Body of pancreas (tissue), 4 donors: ENCODE measurements at regions not wholly inside any gene's neighbourhood (a gene's known extent, or its start where the extent isn't known, plus 50 kb on each side); places are given as distances from the start of the nearest gene placed in this dataset.

Experiments used
- ATAC-seq: fragments of 150-250 bp; one replicate; pipeline ENCODE4 v1.9.1; 2016
- DNase-seq, 4 donors: peaks; one replicate each; pipeline ENCODE4 v3.0.0-alpha.2; 2019
- H3K27ac ChIP-seq, 4 donors: fragments of 200-600 bp; sonication (generic); 1 replicate in 3 of 4; 2 replicates in 1 of 4; pipeline versions ENCODE4 v1.5.1 to v1.6.1; 2016 to 2019; ENCODE audit warnings: mild to moderate bottlenecking in 1 of 4, mixed read lengths in 1 of 4, moderate library complexity in 1 of 4
- H3K27me3 ChIP-seq, 2 donors: fragments of 200-600 bp; sonication (generic); one replicate each; pipeline ENCODE4 v1.6.0; 2016; ENCODE audit warnings: mild to moderate bottlenecking in 1 of 2
- H3K36me3 ChIP-seq, 2 donors: fragments of 200-600 bp; sonication (generic); replicated peaks in 1 of 2; 2 replicates each; pipeline ENCODE4 v1.5.1; 2016; ENCODE audit warnings: low read depth in 2 of 2; ENCODE audit not compliant: insufficient read depth in 1 of 2
- H3K4me1 ChIP-seq: fragments of 200-600 bp; sonication (generic); one replicate; pipeline ENCODE4 v1.6.0; 2016
- H3K4me3 ChIP-seq, 2 donors: fragments of 200-600 bp; sonication (generic); 1 replicate in 1 of 2; 2 replicates in 1 of 2; pipeline ENCODE4 v1.5.1; 2016 to 2019
- H3K9me3 ChIP-seq, 3 donors: fragments of 200-600 bp; sonication (generic); 1 replicate in 2 of 3; 2 replicates in 1 of 3; pipeline ENCODE4 v1.5.1; 2016
- CTCF ChIP-seq, 7 experiments: fragments of 450-650 bp in 4 of 7; fragments of 200-600 bp in 3 of 7; sonication (generic) in 3 of 7; IDR thresholded peaks; one replicate each; pipeline ENCODE4 v1.5.1; 2016 to 2019; ENCODE audit warnings: antibody characterized with exemption in 7 of 7
- POLR2A ChIP-seq, 3 donors: fragments of 450-650 bp; IDR thresholded peaks; one replicate each; pipeline ENCODE4 v1.6.1; 2016; ENCODE audit warnings: antibody characterized with exemption in 3 of 3, mild to moderate bottlenecking in 2 of 3
- WGBS, 2 donors: methylation state at CpG; one replicate each; pipeline ENCODE4 v1.1.5; 2017; 5-methylcytosine and 5-hydroxymethylcytosine counted together
- intact Hi-C: fragments of 100-400 bp; cut with DNase I; formaldehyde crosslinking; loops from one replicate; pipeline ENCODE4 v1.15.1; 2023

- TF ChIP-seq CTCF (IDR thresholded peaks at IDR 0.05) (no peak), POLR2A (IDR thresholded peaks at IDR 0.05) (no peak)
- intact Hi-C loops: no loop called here
- Histone ChIP-seq H3K9me3 (no peaks in the 10 kb centered on the region), H3K27me3 (no peaks in the 10 kb centered on the region), H3K27ac (no peak overlapping the region), H3K4me1 (no peaks in the 10 kb centered on the region), H3K36me3 (no peaks in the 10 kb centered on the region), H3K4me3 (no peak overlapping the region)
- ATAC-seq (no peak), DNase-seq (no peak)
- WGBS, 2 donors: 52 to 53% methylated on average over 2 of the region's 2 CpGs
Measured at GRCh38 chr6:10219510-10219909, 195.4 kb downstream of the TFAP2A start.

- DNase-seq: no peak
- no peak for ATAC-seq
- TF ChIP-seq POLR2A (IDR thresholded peaks at IDR 0.05): no peak
- TF ChIP-seq CTCF (IDR thresholded peaks at IDR 0.05): no peak
- H3K4me3 ChIP-seq: no peak overlapping the region
- H3K36me3 ChIP-seq: no peaks in the 10 kb centered on the region
- H3K9me3 ChIP-seq: no peaks in the 10 kb centered on the region
- H3K27me3 ChIP-seq: no peaks in the 10 kb centered on the region
- H3K4me1 ChIP-seq: no peaks in the 10 kb centered on the region
- no peak overlapping the region for H3K27ac ChIP-seq
- 45 to 50% methylated on average over 5 of the region's 5 CpGs for WGBS, 2 donors
- intact Hi-C loops: no loop called here
Measured at GRCh38 chr6:10217111-10217510, 197.8 kb downstream of the TFAP2A start.

- Histone ChIP-seq H3K9me3 (no peaks in the 10 kb centered on the region), H3K4me1 (no peaks in the 10 kb centered on the region), H3K36me3 (no peaks in the 10 kb centered on the region), H3K4me3 (no peak overlapping the region), H3K27me3 (no peaks in the 10 kb centered on the region), H3K27ac (no peak overlapping the region)
- ATAC-seq: no peak
- intact Hi-C loops: no loop called here
- no peak for DNase-seq
- TF ChIP-seq CTCF (IDR thresholded peaks at IDR 0.05) (no peak), POLR2A (IDR thresholded peaks at IDR 0.05) (no peak)
- WGBS, 2 donors: 75 to 77% methylated on average over 7 of the region's 7 CpGs
Measured at GRCh38 chr6:10215326-10216110, 199.4 kb downstream of the TFAP2A start.

GRCh38 chr6:10210052-10210451 lies 204.8 kb downstream of the TFAP2A start:
- H3K9me3 ChIP-seq: no peaks in the 10 kb centered on the region
- DNase-seq (peak in 1 of 4 donors; percentile 6), ATAC-seq (no peak)
- no peak overlapping the region for H3K4me3 ChIP-seq
- no peak for TF ChIP-seq POLR2A (IDR thresholded peaks at IDR 0.05)
- TF ChIP-seq CTCF (IDR thresholded peaks at IDR 0.05): no peak
- WGBS, 2 donors: 19 to 34% methylated on average over 2 of the region's 2 CpGs
- no peaks in the 10 kb centered on the region for H3K4me1 ChIP-seq
- intact Hi-C loops: no loop called here
- no peak overlapping the region for H3K27ac ChIP-seq
- no peaks in the 10 kb centered on the region for H3K36me3 ChIP-seq
- H3K27me3 ChIP-seq: no peaks in the 10 kb centered on the region

GRCh38 chr6:10205892-10206291 lies 209.0 kb downstream of the TFAP2A start:
- Histone ChIP-seq H3K27ac (no peak overlapping the region), H3K36me3 (no peaks in the 10 kb centered on the region), H3K9me3 (no peaks in the 10 kb centered on the region), H3K4me3 (no peak overlapping the region), H3K27me3 (no peaks in the 10 kb centered on the region), H3K4me1 (no peaks in the 10 kb centered on the region)
- 38 to 55% methylated on average over 4 of the region's 4 CpGs for WGBS, 2 donors
- DNase-seq (no peak), ATAC-seq (no peak)
- no peak for TF ChIP-seq CTCF (IDR thresholded peaks at IDR 0.05)
- TF ChIP-seq POLR2A (IDR thresholded peaks at IDR 0.05): no peak
- intact Hi-C loops: no loop called here
